Liver (tissue), 8 donors: ENCODE measurements at regions not wholly inside any gene's neighbourhood (a gene's known extent, or its start where the extent isn't known, plus 50 kb on each side); places are given as distances from the start of the nearest gene placed in this dataset.

Experiments
- DNase-seq: peaks from one replicate; pipeline ENCODE4 v3.0.0-alpha.2; 2017; ENCODE audit warnings: low spot score
- H3K27ac ChIP-seq, 2 donors: one replicate each; pipeline ENCODE4 v1.7.0; 2013; ENCODE audit warnings: inconsistent platforms in 2 of 2, low read length in 2 of 2, control low read depth in 1 of 2, low read depth in 1 of 2, mild to moderate bottlenecking in 1 of 2
- H3K27me3 ChIP-seq, 4 donors: one replicate each; pipeline versions ENCODE4 v1.6.1 to v1.7.0; 2013; ENCODE audit warnings: low read length in 3 of 4, inconsistent platforms in 1 of 4, mild to moderate bottlenecking in 1 of 4, moderate library complexity in 1 of 4; ENCODE audit not compliant: control insufficient read depth in 4 of 4, insufficient read depth in 4 of 4
- H3K36me3 ChIP-seq, 4 donors: one replicate each; pipeline versions ENCODE4 v1.6.1 to v1.7.0; 2013; ENCODE audit warnings: low read length in 3 of 4, mild to moderate bottlenecking in 3 of 4, low read depth in 1 of 4, moderate library complexity in 1 of 4; ENCODE audit not compliant: control insufficient read depth in 4 of 4, insufficient read depth in 3 of 4
- H3K4me1 ChIP-seq, 4 donors: one replicate each; pipeline versions ENCODE4 v1.6.1 to v1.7.0; 2013; ENCODE audit warnings: low read length in 3 of 4, mild to moderate bottlenecking in 3 of 4, moderate library complexity in 1 of 4; ENCODE audit not compliant: control insufficient read depth in 4 of 4, insufficient read depth in 4 of 4
- H3K4me3 ChIP-seq, 3 donors: one replicate each; pipeline versions ENCODE4 v1.6.1 to v1.7.0; 2013; ENCODE audit warnings: low read length in 3 of 3, control low read depth in 1 of 3, low read depth in 1 of 3, mild to moderate bottlenecking in 1 of 3
- H3K9ac ChIP-seq, 2 donors: one replicate each; pipeline ENCODE4 v1.7.0; 2013; ENCODE audit warnings: low read length in 2 of 2, mild to moderate bottlenecking in 2 of 2, moderate library complexity in 2 of 2, control low read depth in 1 of 2, low read depth in 1 of 2
- H3K9me3 ChIP-seq, 4 donors: one replicate each; pipeline versions ENCODE4 v1.6.1 to v1.7.0; 2013; ENCODE audit warnings: low read length in 3 of 4; ENCODE audit not compliant: control insufficient read depth in 4 of 4
- ATF3 ChIP-seq: IDR thresholded peaks from 2 replicates; pipeline ENCODE4 v1.6.1; 2016; ENCODE audit warnings: antibody characterized with exemption
- CTCF ChIP-seq: fragments of 150-350 bp; IDR thresholded peaks from 2 replicates; pipeline ENCODE4 v1.5.1; 2017; ENCODE audit warnings: improper control_type of control experiment, low read depth, low read length; ENCODE audit not compliant: missing input control
- EGR1 ChIP-seq, 2 donors: IDR thresholded peaks; 2 replicates each; pipeline ENCODE4 v1.6.1; 2016 to 2018; ENCODE audit warnings: antibody characterized with exemption in 2 of 2, low read depth in 2 of 2
- FOXA1 ChIP-seq: IDR thresholded peaks from 2 replicates; pipeline ENCODE4 v1.6.1; 2016; ENCODE audit warnings: antibody characterized with exemption
- FOXA2 ChIP-seq: IDR thresholded peaks from 2 replicates; pipeline ENCODE4 v1.6.1; 2016; ENCODE audit warnings: antibody characterized with exemption
- GABPA ChIP-seq, 2 donors: IDR thresholded peaks in 1 of 2; conservative IDR thresholded peaks in 1 of 2; 2 replicates each; pipeline ENCODE4 v1.6.1; 2016; ENCODE audit warnings: antibody characterized with exemption in 2 of 2, mild to moderate bottlenecking in 1 of 2, moderate library complexity in 1 of 2
- HNF4G ChIP-seq: IDR thresholded peaks from 2 replicates; pipeline ENCODE4 v1.6.1; 2016; ENCODE audit warnings: antibody characterized with exemption
- JUND ChIP-seq, 2 donors: IDR thresholded peaks; 2 replicates each; pipeline ENCODE4 v1.6.1; 2016; ENCODE audit warnings: antibody characterized with exemption in 2 of 2
- MAX ChIP-seq: IDR thresholded peaks from 2 replicates; pipeline ENCODE4 v1.6.1; 2016; ENCODE audit warnings: antibody characterized with exemption
- NR2F2 ChIP-seq: IDR thresholded peaks from 2 replicates; pipeline ENCODE4 v1.6.1; 2016; ENCODE audit warnings: antibody characterized with exemption
- RAD21 ChIP-seq, 2 donors: IDR thresholded peaks; 2 replicates each; pipeline ENCODE4 v1.6.1; 2016; ENCODE audit warnings: antibody characterized with exemption in 2 of 2, mild to moderate bottlenecking in 2 of 2
- REST ChIP-seq: IDR thresholded peaks from 2 replicates; pipeline ENCODE4 v1.6.1; 2016; ENCODE audit warnings: antibody characterized with exemption, mild to moderate bottlenecking
- RXRA ChIP-seq, 2 donors: IDR thresholded peaks; 2 replicates each; pipeline ENCODE4 v1.6.1; 2017 to 2018; ENCODE audit warnings: antibody characterized with exemption in 2 of 2, mild to moderate bottlenecking in 1 of 2
- SP1 ChIP-seq: IDR thresholded peaks from 2 replicates; pipeline ENCODE4 v1.6.1; 2018; ENCODE audit warnings: antibody characterized with exemption, mild to moderate bottlenecking
- TAF1 ChIP-seq: conservative IDR thresholded peaks from 2 replicates; pipeline ENCODE4 v1.6.1; 2016; ENCODE audit warnings: antibody characterized with exemption, mild to moderate bottlenecking
- YY1 ChIP-seq: IDR thresholded peaks from 2 replicates; pipeline ENCODE4 v1.6.1; 2016; ENCODE audit warnings: antibody characterized with exemption, mild to moderate bottlenecking
- ZBTB33 ChIP-seq: IDR thresholded peaks from 2 replicates; pipeline ENCODE4 v1.6.1; 2016; ENCODE audit warnings: antibody characterized with exemption
- WGBS: extraction: QIAGEN DNeasy Blood & Tissue Kit; methylation state at CpG from one replicate; pipeline ENCODE4 v1.1.7; 2013; 5-methylcytosine and 5-hydroxymethylcytosine counted together
- donor health status: healthy.
- donor health status: healthy.
- donor health status: healthy.
- donor health status: healthy.
- donor health status: healthy.

- WGBS: 70% methylated on average over 7 of the region's 7 CpGs
- Histone ChIP-seq H3K9me3 (no peaks in the 10 kb centered on the region), H3K4me3 (no peak overlapping the region), H3K36me3 (no peaks in the 10 kb centered on the region), H3K27me3 (no peaks in the 10 kb centered on the region), H3K9ac (no peak overlapping the region), H3K4me1 (no peaks in the 10 kb centered on the region), H3K27ac (no peak overlapping the region)
- no peak for TF ChIP-seq FOXA1
- TF ChIP-seq JUND (IDR thresholded peaks at IDR 0.05): no peak
- TF ChIP-seq RXRA (IDR thresholded peaks at IDR 0.05): no peak
- TF ChIP-seq GABPA (IDR thresholded peaks at IDR 0.05 in 1 of 2, conservative IDR thresholded peaks at IDR 0.05 in 1 of 2): no peak
- TF ChIP-seq MAX: no peak
- no peak for TF ChIP-seq NR2F2
- no peak for TF ChIP-seq ATF3
- TF ChIP-seq EGR1 (IDR thresholded peaks at IDR 0.05; ENCODE audit: low read depth in 2 of 2): no peak
- TF ChIP-seq CTCF: no peak
- no peak for TF ChIP-seq HNF4G
- TF ChIP-seq RAD21 (IDR thresholded peaks at IDR 0.05): no peak
- no peak for TF ChIP-seq SP1
- TF ChIP-seq TAF1: no peak
- TF ChIP-seq YY1: no peak
- no peak for DNase-seq
Measured at GRCh38 chr10:83680470-83680891, 458.8 kb upstream of the GHITM start.

GRCh38 chr10:83682414-83682813 lies 456.9 kb upstream of the GHITM start:
- Histone ChIP-seq H3K27ac (no peak overlapping the region), H3K27me3 (no peaks in the 10 kb centered on the region), H3K9me3 (no peaks in the 10 kb centered on the region), H3K9ac (no peak overlapping the region), H3K4me3 (no peak overlapping the region), H3K4me1 (no peaks in the 10 kb centered on the region), H3K36me3 (no peaks in the 10 kb centered on the region)
- TF ChIP-seq NR2F2 (no peak), MAX (no peak), RAD21 (IDR thresholded peaks at IDR 0.05) (no peak), REST (no peak), FOXA1 (no peak), RXRA (IDR thresholded peaks at IDR 0.05) (no peak), EGR1 (IDR thresholded peaks at IDR 0.05; ENCODE audit: low read depth in 2 of 2) (no peak), HNF4G (no peak), GABPA (IDR thresholded peaks at IDR 0.05 in 1 of 2, conservative IDR thresholded peaks at IDR 0.05 in 1 of 2) (no peak), ZBTB33 (no peak), YY1 (no peak), ATF3 (no peak), FOXA2 (no peak), TAF1 (no peak)
- DNase-seq: no peak
- 79% methylated on average over 2 of the region's 2 CpGs for WGBS
